LHCN-M2 (cell line): ENCODE measurements at regions not wholly inside any gene's neighbourhood (a gene's known extent, or its start where the extent isn't known, plus 50 kb on each side); places are given as distances from the start of the nearest gene placed in this dataset.

ENCODE experiments used
- DNase-seq: peaks from one replicate; pipeline ENCODE4 v3.0.0-alpha.2; 2012; ENCODE audit warnings: low read depth

GRCh38 chr2:126476691-126477090 lies 179.3 kb upstream of the GYPC start:
- no peak for DNase-seq

DNA sequence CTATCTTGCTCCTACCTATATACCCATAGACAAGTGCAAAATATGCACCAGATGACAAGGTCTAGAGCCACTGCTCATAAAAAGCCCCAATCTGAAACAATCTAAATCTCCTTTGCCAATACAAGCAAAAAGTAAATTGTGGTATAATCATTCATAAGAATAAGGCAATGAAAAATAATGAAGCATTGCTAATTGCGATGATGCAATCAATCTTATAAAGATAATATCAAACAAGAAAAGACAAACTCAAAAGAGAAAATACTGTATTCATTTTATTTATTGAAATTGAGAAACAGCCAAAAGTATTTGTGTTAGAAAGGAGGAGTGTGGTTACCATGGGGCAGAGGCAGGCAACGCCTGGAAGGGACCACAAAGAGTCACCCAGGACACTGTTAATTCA lies 175.9 kb upstream of the GYPC start:
- DNase-seq: no peak

GRCh38 chr2:126482582-126483464 lies 173.1 kb upstream of the GYPC start:
- no peak for DNase-seq

DNA sequence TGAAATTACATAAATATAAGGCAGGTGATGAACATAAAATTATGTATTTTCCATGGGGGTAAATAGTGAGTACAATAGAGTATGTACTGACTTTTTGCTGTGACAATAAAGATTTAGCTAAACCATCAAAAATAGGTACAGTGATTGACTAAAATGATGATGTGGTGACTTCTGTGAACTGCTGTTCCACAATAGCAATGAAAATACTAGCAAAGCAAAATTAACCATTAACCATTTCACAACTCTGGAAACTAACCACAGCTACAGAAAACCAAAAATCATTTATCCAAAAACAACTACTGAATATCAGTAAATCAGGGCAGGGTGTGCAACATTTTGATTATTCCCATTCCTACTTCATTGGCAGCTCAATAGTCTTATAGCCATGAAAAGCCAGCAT lies 161.4 kb upstream of the GYPC start:
- DNase-seq: no peak

GRCh38 chr2:126495189-126495588 lies 160.8 kb upstream of the GYPC start:
- no peak for DNase-seq

GRCh38 chr2:126496493-126496892 lies 159.5 kb upstream of the GYPC start:
- DNase-seq: no peak

- no peak for DNase-seq
These were observed 152.5 kb upstream of the GYPC start for GRCh38 chr2:126503476-126503875.

- DNase-seq: no peak
These were observed 151.0 kb upstream of the GYPC start for GRCh38 chr2:126504949-126505348.

GRCh38 chr2:126506786-126507185 lies 149.2 kb upstream of the GYPC start:
- no peak for DNase-seq

GRCh38 chr2:126507425-126507911 lies 148.5 kb upstream of the GYPC start:
- no peak for DNase-seq

DNA sequence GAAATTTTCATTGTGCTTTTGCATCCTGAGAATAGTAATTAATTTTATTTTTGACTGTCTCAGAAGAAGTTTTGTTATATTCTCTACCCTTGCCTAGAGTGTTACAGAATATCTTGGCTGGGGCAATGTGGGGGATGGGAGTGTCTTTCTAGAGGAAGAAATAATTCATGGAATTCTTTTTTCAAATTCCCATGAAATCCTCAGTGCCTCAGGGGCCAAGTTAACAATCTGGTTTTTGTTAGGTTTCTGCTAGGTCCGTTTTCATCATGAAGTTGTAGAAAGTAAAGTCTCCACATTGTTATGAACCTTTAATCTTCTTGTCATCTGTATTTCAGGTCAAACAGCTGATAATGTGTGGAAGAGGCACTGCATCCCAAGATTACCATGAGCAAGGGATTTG lies 145.6 kb upstream of the GYPC start:
- DNase-seq: no peak

DNA sequence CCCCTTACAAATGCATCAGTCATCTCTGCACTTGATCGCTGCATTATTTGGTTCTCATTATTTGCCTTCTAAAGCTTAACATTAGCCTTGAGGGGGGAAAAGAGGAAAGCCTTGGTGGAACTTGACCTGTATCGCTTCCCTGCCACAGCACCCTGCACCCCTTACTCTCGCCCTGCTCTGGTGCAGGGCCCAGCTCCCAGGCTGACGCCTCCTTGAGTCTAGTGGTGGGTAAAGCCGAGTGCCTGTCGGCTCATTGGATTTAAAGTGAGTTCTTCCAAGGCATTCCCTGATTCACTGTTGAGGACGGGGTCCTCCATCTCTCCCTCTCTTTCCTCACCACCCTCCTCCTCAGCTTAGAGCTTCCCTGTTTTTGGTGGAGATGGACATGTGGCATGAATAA lies 145.0 kb upstream of the GYPC start:
- DNase-seq: no peak

- DNase-seq: no peak
These were observed 143.9 kb upstream of the GYPC start for GRCh38 chr2:126512026-126512425.

DNA sequence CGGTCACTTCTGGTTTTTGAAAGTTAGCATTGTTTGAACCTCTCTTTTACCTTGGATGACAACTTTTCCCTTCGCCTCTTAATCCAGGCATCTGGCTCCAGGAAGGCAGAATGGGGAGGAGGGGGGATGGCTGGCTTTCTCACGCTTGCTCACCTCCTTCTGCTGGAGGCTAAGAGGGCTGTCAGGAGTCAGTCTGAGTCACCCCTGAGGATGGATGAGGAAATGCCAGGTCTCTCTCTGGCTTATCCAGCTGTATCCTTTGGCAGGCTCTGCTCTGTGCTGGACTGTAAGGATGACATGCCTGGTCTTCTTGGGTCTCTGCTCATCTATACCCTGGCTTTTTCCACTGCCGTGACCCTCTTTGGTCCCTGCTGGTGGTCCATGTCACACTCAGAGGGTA lies 142.9 kb upstream of the GYPC start:
- DNase-seq: no peak

- no peak for DNase-seq
These were observed 140.5 kb upstream of the GYPC start for GRCh38 chr2:126515471-126515870.

- no peak for DNase-seq
These were observed 137.8 kb upstream of the GYPC start for GRCh38 chr2:126518196-126518595.

- peak; percentile 3 for DNase-seq
These were observed 128.0 kb upstream of the GYPC start for GRCh38 chr2:126527836-126528490.

DNA sequence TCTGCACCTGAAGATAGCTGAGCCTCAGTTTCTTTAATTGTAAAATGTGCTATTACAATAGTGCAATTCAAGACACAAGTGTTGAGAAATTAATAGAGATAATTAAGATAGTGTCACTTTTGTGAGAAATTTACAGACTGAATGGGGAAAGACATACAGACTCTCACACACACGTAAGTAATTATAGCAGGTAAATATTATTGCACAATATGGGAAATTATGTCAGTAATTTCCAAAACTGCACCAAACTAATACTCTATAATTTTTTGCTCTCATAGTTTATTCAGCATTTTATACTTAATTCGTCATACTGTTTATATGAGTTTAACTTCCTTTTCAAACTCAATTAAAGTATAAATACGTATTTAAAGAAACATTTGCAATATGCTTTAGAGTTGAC lies 124.9 kb upstream of the GYPC start:
- no peak for DNase-seq

DNA sequence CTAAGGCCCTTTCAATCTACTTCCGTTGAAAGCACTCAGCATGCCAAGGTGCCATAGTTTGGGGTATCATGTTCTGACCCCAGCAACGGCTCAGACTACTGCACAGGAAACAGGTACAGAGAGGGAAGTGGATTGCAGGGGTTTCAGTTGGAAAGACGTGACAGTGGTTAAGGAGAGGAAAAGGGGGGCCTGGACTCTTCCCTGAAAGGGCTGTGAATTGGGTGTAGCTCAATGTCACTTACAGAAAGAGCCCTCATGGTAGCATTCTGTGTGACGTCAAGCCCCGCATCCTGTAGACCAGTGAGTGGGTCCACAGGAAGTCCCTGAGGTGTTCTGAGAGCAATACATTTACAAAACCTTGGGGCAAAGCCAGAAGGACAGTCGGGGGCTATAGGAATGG lies 121.5 kb upstream of the GYPC start:
- DNase-seq: no peak

GRCh38 chr2:126535408-126535807 lies 120.5 kb upstream of the GYPC start:
- no peak for DNase-seq

GRCh38 chr2:126536605-126537200 lies 119.3 kb upstream of the GYPC start:
- no peak for DNase-seq

GRCh38 chr2:126539101-126539500 lies 116.9 kb upstream of the GYPC start:
- no peak for DNase-seq

GRCh38 chr2:126542247-126542646 lies 113.7 kb upstream of the GYPC start:
- DNase-seq: no peak
